GM04503 (cell line): ENCODE measurements at regions not wholly inside any gene's neighbourhood (a gene's known extent, or its start where the extent isn't known, plus 50 kb on each side); places are given as distances from the start of the nearest gene placed in this dataset.

Experiments
- DNase-seq: peaks from one replicate; pipeline ENCODE4 v3.0.0-alpha.2; 2012; ENCODE audit warnings: low read depth

DNA sequence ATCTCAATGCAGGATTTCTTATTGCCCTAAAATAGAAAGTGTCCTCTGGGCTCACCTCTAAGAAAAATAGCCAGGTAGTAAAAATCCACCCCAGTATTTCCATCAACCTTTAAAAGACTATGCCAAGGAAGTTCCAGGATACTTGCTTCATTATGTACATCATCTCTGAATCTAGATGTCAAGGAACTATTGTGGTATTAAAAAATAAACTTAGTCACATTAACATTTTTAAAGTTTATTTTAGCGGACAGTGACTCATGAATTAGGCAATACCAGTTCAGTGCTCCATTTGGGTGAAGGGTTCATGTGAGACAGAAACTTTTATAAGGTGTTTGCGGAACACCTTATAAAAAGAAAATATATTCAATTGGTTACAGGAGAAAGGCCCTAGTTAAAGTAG is 209.2 kb downstream of the ADAM29 start:
- DNase-seq = no peak

DNA sequence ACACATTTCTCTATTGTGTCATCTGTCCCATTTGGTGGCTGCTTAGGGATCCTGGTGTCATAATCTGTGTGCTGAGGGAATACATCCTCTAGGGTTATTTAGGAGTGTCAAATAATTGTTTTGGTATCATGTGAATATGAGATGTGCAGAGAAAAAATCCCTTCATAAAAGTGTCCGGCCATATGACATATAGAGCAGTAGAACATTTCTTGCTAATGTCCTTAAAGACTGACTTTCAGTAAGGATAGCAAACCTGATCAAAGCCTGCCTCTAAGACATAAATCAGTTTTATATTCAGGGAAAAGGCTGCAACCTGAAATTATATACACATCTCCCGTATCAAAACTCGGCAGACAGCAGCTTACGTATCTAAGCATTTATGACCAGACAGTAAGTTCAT is 211.6 kb downstream of the ADAM29 start:
- no peak for DNase-seq

DNA sequence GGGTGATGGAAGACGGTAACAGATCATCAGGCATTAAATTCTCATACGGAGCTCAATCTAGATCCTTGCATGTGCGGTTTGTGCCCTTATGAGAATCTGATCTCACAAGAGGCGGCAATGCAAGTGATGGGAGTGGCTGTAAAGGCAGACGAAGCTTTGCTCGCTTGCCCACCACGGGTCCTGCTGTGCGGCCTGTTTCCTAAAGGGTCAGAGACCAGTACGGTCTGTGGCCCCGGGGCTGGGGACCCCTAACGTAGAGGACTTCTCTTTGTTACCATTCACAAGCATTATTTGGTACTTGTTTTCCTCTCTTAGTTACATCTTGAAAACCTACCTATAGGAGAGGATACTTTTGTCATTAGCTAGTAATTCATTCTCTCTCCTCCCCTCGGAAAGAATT is 221.0 kb downstream of the ADAM29 start:
- DNase-seq = no peak

DNA sequence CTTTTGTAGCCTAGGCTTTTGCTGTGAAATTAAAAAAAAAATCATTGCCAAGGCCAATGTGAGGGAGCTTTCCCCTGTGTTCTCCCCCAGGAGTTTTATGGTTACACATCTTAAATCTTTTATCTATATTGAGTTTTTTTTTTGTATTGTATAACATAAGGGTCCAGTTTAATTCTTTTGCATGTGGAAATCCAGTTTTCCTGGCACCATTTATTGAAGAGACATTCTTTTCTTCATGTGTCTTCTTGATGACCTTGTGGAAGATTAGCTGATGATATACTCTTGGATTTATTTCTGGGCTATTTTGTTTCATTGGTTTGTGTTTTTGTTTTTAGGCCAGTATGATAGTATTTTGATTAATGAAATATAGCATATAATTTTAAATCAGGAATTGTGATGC is 225.0 kb downstream of the ADAM29 start:
- no peak for DNase-seq

DNA sequence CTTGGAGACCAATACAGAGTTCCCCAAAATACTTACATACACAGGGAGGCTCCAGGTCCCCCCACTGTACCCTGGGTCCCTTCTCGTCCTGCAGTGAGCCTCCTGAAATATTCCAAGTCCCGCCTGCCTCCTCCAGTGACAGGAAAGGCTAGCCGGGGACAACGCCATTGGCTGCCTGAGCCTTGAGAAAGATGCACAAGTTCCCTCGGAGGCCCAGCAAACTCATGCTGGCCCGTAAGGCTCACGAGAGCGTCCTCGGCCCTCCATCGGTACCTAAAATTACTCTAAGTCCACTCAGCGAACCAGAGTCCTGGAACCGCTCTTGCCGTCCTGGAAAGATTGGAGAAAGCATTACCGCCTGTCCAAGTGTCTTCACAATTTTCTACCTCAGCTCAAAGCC is 228.6 kb downstream of the ADAM29 start:
- no peak for DNase-seq

DNA sequence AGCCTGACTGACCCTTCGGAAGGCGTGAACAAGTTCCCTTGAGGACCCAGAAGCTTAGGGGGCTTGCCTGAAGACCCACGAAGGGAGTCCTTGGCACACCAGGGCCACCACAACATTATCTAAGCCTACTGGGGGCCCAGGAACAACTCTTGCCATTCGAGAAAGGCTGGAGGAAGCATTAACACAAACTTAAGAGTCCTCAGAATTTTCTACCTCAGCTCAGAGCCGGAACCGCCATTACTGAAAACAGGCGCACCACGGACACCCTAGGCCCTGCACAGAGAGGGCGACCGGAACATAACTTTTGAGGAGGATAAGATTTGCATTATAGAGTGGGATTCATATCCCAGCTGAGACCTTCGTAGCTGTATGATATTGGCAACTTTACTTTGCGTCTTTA is 229.1 kb downstream of the ADAM29 start:
- DNase-seq = no peak

DNA sequence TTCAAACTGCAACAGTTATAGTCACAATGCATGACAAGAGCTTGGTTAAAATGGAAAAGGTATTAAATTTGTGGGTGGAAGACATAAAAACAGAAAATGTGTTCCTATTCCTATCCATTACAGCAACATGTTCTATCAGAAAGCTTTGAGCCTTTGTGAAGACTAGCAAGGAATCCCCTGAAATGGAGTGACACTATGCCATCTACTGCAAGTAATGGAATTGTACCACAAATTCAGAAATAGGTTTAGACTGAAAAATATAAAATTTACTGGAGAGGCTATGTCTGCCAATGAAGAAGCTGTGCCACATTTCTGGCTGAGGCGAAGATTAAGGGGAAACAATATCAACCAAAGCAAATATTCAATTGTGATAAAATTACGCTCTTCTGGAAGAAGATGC is 247.9 kb downstream of the ADAM29 start:
- DNase-seq = no peak

DNA sequence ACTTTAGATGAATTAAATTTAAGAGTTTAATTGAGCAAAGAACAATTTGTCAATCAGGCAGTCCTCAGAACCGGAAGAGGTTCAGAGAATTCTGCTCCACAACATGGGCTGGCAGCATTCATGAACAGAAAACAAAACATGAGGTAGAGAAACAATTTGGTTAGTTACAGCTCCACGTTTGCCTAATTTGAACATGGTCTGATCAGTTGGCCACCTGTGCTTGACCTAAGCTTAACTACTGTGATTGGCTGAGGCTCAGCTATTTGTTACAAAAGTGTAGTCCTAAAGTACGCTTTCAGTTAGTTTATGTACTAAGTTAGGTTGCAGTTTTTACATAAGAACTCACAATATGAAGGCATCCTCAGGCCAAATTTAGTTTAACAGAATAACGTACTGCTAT is 258.6 kb downstream of the ADAM29 start:
- no peak for DNase-seq

DNA sequence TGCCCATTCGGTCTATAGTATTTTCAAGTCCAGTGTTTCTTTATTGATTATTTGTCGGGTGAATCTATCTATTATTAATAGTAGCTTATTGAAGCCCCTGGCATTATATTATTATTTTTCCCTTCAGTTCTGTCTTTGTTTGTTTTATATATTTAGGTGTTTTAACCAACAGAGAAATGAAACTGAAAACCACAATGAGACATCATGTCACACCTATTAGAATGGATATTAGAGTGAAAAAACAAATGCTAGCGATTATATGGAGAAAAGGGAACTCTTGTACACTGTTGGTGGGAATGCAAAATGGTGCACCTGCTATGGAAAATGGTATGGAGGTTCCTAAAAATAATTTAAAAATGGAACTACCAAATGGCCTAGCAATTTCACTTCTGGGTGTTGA is 272.5 kb downstream of the ADAM29 start:
- DNase-seq = no peak

DNA sequence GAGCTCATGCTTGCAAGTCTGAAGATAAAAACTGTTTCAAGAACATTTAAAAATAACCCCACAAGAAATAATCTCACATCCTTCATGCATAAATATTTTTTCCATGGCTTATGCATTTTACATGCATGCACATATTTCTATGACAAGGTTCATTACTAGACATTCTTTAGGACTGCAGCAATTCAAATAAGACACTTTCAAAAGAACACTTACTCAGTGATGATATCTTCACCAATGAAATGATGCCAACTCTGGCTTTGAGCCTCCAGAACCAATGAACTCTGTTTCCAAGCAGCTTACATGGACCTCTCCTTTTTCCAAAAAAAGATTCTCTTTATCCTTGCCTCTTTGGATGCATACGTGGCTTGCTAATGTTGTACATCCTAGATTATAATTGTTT is 279.9 kb downstream of the ADAM29 start:
- no peak for DNase-seq

DNA sequence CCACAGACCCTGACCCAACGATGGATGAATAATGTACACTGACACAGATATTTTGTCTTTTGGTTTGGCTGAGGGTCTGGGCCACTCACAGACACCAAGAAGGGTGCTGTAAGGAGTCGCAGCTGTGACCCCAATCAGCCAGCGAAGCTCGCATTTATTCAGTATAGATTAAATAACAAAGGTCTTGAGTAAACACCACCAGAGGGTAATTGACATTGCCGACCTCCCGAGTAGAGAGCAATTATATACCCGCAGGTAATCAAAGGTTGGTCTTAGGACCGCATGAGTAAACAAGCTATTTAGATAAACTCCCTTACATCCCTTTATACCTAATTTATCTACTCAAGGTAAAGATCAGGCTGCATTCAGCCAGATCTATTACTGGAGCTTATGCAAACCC is 297.1 kb downstream of the ADAM29 start:
- no peak for DNase-seq

DNA sequence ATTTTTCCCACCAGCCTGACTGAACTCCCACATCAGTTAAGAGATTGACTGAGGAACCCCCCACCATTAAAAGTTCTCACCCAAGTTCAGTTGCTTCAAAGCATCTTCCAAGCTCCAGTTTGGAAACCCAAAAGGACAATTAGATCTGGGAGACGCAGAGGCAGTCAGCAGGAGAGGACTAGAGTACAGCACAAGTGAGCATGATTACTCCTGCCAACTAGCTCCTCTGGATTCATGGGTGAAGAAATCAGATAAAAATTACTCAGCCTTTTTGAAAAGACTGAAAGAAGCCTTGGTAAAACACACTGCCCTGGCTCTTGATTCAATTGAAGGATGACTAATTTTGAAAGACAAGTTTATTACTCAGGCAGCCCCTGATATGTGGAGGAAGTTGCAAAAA is 297.5 kb downstream of the ADAM29 start:
- DNase-seq = no peak

DNA sequence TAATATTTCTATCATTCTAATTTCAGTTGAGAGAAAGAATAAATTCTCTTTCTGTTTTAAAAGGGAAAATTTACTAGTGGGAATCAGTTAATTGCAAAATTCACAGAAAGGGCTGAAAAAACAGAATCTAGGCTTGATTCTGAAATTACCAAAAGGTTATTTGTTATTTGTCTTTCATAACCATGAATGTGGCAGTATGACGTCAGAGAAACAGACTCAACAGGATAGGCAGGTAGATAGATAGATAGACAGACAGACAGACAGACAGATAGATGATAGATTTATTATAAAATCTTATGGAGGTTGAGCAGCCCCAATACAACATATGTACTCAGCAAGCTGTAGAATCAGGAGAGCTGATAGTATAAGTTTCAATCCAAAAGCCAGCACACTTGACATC is 311.0 kb downstream of the ADAM29 start:
- DNase-seq = no peak

DNA sequence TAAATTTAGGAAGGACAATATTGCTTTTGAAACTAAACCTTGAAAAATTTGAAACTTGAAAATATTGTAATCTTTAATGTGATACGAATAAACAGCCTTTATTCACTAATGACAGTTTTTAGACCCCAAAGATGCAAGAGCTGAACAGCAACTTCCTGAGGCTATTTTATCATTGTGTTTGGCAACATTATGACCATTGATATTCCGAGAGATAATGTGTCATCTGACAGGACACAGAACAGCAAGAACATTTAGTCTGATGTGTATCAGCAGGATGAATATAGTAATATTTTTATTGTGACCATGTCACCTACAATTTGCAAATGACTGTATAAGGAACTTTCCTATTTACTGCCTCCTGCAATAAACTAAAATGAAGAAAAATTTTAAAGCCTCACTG is 316.0 kb downstream of the ADAM29 start:
- DNase-seq = no peak

DNA sequence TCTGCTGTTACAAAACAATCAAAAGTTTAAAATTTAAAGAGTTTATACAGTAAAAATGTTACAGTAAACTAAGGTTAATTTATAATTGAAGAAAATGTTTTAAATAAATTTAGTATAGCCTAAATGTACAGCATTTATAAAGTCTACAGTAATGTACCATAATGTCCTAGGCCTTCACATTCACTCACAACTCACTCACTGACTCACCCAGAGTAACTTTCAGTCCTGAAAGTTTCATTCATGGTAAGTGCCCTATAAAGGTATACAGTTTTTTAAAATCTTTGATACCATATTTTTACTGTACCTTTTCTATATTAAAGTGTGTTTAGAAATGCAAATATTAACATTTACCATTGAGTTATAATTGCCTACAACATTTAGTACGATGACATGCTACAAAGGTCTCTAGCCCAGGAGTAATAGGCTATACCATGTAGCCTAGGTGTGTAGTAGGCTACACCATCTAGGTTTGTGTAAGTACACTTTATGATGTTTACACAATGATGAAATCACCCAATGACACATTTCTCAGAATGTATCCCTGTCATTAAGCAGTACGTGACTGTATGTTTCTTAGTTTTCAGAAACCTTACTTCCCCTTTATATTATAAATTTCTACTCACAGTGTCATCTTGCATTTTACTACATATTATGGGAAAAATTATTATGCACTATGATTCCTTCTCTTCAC is 320.8 kb downstream of the ADAM29 start:
- DNase-seq = no peak

DNA sequence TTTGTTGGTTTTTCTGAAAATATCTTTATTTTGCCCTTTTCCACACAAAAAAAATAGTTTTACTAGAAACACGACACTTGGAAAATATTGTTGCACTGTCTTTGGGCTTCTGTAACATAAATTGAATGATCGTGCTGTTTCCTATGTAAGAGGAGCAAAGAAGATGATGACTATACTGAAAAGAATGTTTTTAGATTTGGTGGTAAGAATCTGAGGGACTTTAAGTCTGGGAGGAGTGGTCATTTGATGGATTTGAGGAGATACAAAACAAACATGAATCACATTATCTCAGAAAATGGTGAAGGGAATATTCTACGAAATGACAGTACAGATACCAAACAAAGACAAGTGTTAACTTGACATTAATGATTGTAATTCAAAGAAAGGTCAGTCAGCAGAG is 328.8 kb downstream of the ADAM29 start:
- no peak for DNase-seq

DNA sequence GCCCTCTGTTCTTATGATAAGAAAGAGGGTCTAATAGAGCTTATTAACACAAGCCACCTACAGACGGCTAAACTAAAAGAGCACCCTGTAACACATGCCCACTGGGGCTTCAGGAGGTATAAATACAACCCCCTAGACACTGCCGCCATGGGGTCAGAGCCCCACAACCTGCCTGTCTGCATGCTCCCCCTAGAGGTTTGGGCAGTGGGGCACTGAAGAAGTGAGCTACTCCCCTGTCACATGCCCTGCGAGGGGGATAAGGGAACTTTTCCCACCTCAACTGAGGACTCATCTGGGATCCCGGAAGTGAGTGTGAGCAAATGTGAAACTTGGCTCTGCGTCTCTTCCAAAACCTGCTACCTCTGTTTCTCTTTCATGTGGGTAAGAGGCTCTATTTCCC is 334.5 kb downstream of the ADAM29 start:
- no peak for DNase-seq

DNA sequence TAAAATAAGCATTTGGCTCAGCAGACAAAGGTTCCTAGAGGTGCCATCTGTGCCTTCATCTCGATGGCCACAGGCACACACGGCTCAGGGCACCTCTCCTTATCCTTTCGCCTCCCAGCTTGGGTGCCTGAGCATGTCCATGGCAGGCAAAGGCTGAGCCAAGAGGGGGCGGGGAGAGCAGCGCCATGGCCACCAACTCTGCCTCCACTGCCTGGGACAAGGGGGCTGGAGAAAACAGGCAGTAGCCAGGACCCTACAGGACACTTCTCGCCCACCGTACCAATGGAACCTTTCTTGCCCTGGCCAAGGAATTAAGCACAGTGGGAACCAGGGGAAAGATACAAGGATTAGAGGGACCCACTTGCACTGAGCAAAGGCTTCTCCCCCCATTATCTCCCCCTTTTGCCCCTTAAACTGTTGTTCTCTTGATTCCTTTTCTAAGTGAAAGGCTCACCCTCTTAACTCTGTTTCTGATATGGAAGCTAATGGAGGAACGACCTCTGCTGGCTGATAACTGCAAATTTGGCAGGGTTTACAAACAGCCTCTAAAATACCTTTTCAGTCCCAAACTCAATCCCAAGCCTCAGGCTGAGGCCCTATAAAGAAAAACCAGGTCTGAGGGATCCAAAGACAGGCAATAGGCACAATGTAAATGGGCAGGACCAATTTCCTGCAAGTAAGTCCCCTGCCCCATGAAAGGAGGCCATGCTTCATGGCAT is 335.2 kb downstream of the ADAM29 start:
- DNase-seq = no peak

DNA sequence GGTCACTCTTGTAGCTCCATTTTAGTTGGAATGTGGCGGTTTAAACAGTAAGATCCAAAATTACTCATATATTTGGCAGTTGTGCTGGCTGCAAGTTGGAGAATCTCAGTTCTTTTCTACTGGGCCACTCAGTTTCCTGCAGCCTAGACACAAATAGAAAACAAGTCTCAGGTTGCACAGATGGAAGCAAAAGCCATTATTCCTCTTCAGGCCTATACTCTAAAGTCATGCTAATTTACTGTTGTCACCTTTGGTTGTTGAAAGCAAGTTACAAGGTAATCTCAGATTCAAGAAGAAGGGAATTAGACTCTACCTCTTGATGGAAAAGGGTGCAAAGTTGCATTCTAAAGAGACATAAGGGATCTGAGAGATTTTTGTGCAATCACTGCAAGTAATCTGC is 345.4 kb downstream of the ADAM29 start:
- no peak for DNase-seq

DNA sequence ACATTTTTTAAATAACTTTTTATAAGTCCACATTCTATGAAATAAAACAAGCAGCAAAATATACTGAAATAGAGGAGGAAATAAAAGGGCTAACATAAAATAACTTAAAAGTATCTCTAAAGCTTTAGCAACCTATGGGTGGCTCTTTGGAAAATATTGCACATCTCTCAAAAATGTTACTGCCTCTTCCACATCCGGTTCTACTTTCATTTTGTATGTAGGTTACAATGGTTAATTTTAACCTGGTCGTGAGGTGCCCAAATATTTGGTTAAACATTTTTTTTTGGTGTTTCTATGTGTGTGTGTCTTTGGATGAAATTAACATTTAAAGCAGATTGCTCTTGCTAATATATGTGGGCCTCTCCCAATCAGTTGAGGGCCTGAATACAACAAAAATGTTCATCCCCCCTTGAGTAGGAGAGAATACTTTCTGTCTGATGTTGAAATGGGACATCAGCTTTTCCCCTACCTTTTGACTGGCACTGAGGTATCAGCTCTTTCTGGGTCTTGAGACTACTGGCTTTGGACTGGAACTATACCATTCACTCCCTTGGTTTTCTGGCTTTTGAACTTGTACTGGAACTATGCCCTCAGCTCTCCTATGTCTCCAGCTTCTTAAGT is 353.0 kb downstream of the ADAM29 start:
- no peak for DNase-seq

DNA sequence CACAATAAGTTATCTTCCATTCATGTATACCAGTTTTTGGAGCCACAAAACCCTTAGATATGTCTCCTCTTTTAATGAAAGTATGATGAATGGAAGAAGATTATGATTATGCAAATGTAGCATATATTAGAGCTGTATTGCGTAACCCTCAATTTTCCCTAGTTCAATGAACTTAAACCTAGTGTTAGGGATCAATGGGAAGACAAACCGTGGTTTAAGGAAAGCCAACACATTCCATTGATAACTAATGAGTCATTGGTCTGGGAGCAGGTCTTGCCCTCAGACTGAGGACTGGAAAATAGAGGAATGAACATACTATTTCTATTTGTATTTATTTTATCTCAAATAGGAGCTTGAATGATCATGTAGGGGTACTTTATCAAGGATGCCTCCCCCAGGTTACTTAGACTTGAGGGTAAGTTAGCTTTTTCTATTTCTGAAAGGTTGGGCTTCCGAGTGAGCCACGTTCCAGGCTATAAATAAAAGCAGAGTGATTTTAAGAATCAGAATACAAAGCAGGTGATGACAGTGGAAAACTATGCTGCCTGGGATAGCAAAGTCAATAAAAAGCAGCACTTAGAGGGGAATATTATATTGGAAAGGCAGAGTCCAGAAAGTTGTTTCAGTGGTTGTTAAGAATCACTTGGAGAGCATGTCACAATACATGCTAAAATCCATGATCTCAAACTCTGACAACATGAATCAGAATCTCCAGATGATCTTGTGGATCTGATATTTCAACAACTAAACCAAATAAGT is 356.0 kb downstream of the ADAM29 start:
- DNase-seq = no peak

DNA sequence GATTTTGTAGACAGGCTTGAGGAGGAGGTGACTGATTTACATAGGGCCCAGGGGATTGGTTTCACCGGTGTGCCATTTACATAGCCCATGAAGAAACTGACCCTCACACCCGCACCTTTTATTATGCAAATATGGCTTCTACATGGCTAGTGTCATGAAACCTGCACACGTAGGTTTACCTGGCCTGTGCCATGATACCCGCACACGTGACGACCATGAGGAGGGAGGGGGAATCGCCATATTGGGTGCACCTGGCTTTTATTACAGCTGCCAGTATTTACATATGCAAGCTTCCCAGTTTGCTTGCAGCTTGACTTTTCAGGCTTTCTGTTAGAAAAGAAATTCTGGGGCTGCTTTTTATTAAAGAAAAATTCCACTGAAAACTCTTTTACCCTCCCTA is 359.7 kb downstream of the ADAM29 start:
- no peak for DNase-seq

DNA sequence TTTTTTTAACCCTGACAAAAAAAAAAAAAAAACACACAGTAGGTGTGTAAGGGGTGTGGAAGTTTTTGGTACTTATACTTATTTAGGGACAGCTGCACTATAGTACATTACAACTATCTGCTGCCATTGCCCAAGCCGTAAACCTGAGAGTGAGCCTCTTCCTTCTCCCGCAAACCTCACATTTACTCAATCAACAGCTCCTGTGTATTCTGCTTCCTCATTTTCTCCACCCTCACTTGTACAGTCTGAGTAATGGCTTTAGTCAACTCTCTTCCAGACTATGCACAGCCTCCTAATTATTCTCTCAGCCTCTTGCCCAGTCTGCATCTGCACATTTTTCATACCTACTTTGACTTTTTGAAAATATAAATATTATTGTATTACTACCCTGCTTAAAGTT is 362.0 kb downstream of the ADAM29 start:
- no peak for DNase-seq
